K562 (cell line): ENCODE measurements at regions not wholly inside any gene's neighbourhood (a gene's known extent, or its start where the extent isn't known, plus 50 kb on each side); places are given as distances from the start of the nearest gene placed in this dataset.

ENCODE experiments used
- ATAC-seq: fragments of 200-7000 bp; cut with Tn5 transposase; 3 replicates; pipeline ENCODE4 v1.9.1; 2020; ENCODE audit warnings: moderate library complexity
- BruUV-seq: library from RNA; stranded (reverse); fragments of 400-500 nt; replicated peaks from 2 replicates; lab custom pipeline; 2021; lab: Mats Ljungman, UMichigan
- CTCF ChIA-PET: fragments of 300-600 bp; formaldehyde crosslinking; extraction: SDS; loops from one replicate; lab custom pipeline; 2021; ENCODE audit warnings: low intra/inter-chr PET ratio; lab: Yijun Ruan, JAX
- POLR2A ChIA-PET: fragments of 300-600, 350-650 bp; sonication (Branson Sonifier 250); formaldehyde crosslinking; extraction: SDS; loops from one replicate; lab custom pipeline; 2021; ENCODE audit warnings: antibody characterized with exemption, inconsistent platforms; lab: Yijun Ruan, JAX
- DNase-seq, 4 experiments: peaks; one replicate each; pipeline versions ENCODE4 v3.0.0 to v3.0.0-alpha.2; 2011 to 2018; ENCODE audit warnings: low spot score in 3 of 4, mixed read lengths in 3 of 4; ENCODE audit errors: extremely low read depth in 1 of 4
- FAIRE-seq: peaks from 2 replicates; lab custom pipeline; 2011; peaks lifted over from hg19 to GRCh38; lab: Jason Lieb, UNC
- H2AFZ ChIP-seq: 2 replicates; pipeline ENCODE4 v1.6.0; 2011; ENCODE audit warnings: low read depth, low read length, control low read depth, inconsistent platforms
- H3K27ac ChIP-seq: fragments of 200-600 bp; 3 replicates; pipeline ENCODE4 v1.8.0; 2011; ENCODE audit warnings: low read depth, mild to moderate bottlenecking, control low read depth, inconsistent platforms, low read length, moderate library complexity, mixed read lengths; ENCODE audit errors: extremely low read depth
- H3K27me3 ChIP-seq, 2 experiments: fragments of 300-600 bp in 1 of 2; 2 replicates in 1 of 2; 3 replicates in 1 of 2; pipeline versions ENCODE4 v1.6.0 to v1.8.0; 2011; ENCODE audit warnings: inconsistent platforms in 2 of 2, low read length in 2 of 2, mild to moderate bottlenecking in 1 of 2, mixed read lengths in 1 of 2, moderate library complexity in 1 of 2; ENCODE audit not compliant: control insufficient read depth in 2 of 2, insufficient read depth in 2 of 2
- H3K36me3 ChIP-seq: fragments of 300-600 bp; 3 replicates; pipeline ENCODE4 v1.8.0; 2011; ENCODE audit warnings: mild to moderate bottlenecking, low read length, inconsistent platforms; ENCODE audit not compliant: control insufficient read depth, insufficient read depth
- H3K4me1 ChIP-seq, 2 experiments: fragments of 200-600 bp in 1 of 2; replicated peaks in 1 of 2; 2 replicates in 1 of 2; 3 replicates in 1 of 2; pipeline versions ENCODE4 v1.5.1 to v1.8.0; 2011; ENCODE audit warnings: inconsistent platforms in 2 of 2, low read length in 2 of 2, mild to moderate bottlenecking in 1 of 2, mixed read lengths in 1 of 2, moderate library complexity in 1 of 2; ENCODE audit not compliant: control insufficient read depth in 2 of 2, insufficient read depth in 2 of 2
- H3K4me2 ChIP-seq: 2 replicates; pipeline ENCODE4 v1.6.1; 2011; ENCODE audit warnings: low read length, control low read depth, inconsistent platforms, mixed read lengths; ENCODE audit not compliant: insufficient read depth
- H3K4me3 ChIP-seq: fragments of 200-600 bp; sonication (generic), shearing (Covaris generic); 2 replicates; pipeline ENCODE4 v1.5.1; 2016; ENCODE audit warnings: control low read depth, inconsistent platforms
- H3K79me2 ChIP-seq: fragments of 200-600 bp; 3 replicates; pipeline ENCODE4 v1.8.0; 2011; ENCODE audit warnings: low read length, inconsistent platforms; ENCODE audit not compliant: control insufficient read depth, insufficient read depth
- H3K9ac ChIP-seq, 2 experiments: 2 replicates each; pipeline versions ENCODE4 v1.6.0 to v1.6.1; 2011; ENCODE audit warnings: low read depth in 2 of 2, low read length in 2 of 2, control low read depth in 1 of 2, inconsistent platforms in 1 of 2, mild to moderate bottlenecking in 1 of 2, mixed read lengths in 1 of 2; ENCODE audit not compliant: insufficient read depth in 1 of 2
- H3K9me1 ChIP-seq: one replicate; pipeline ENCODE4 v1.6.0; 2011; ENCODE audit warnings: inconsistent platforms, mild to moderate bottlenecking, low read length, moderate library complexity; ENCODE audit not compliant: control insufficient read depth, insufficient read depth
- H3K9me3 ChIP-seq: replicated peaks from 2 replicates; pipeline ENCODE4 v1.5.1; 2011; ENCODE audit warnings: low read depth, low read length, inconsistent platforms; ENCODE audit not compliant: control insufficient read depth, insufficient read depth
- H4K20me1 ChIP-seq: replicated peaks from 2 replicates; pipeline ENCODE4 v1.6.1; 2011; ENCODE audit warnings: low read length, inconsistent platforms, mixed read lengths; ENCODE audit not compliant: control insufficient read depth, insufficient read depth
- BRD4 ChIP-seq: fragments of 200-600 bp; sonication (generic); IDR thresholded peaks from 2 replicates; pipeline ENCODE4 v1.6.1; 2017; ENCODE audit warnings: inconsistent platforms
- CTBP1 ChIP-seq: fragments of 450-650 bp; IDR thresholded peaks from 2 replicates; pipeline ENCODE4 v1.6.1; 2016; ENCODE audit warnings: borderline replicate concordance
- DNMT1 ChIP-seq: fragments of 450-650 bp; IDR thresholded peaks from 2 replicates; pipeline ENCODE4 v1.6.1; 2016; ENCODE audit warnings: antibody characterized with exemption, mild to moderate bottlenecking
- FOSL1 ChIP-seq: fragments of 200-800 bp; sonication (Bioruptor generic); conservative IDR thresholded peaks from 2 replicates; pipeline ENCODE4 v1.6.1; 2016; ENCODE audit warnings: missing genetic modification characterization, missing compliant biosample characterization
- FOXP1 ChIP-seq: sonication (generic); formaldehyde crosslinking; IDR thresholded peaks from 2 replicates; pipeline ENCODE4 v1.8.0; 2022; ENCODE audit warnings: mild to moderate bottlenecking, missing genetic modification reagents
- HDAC3 ChIP-seq: fragments of 450-650 bp; IDR thresholded peaks from 2 replicates; pipeline ENCODE4 v1.6.1; 2018; ENCODE audit warnings: borderline replicate concordance, mild to moderate bottlenecking, moderate library complexity; ENCODE audit not compliant: partially characterized antibody
- KAT2B ChIP-seq: IDR thresholded peaks from one replicate; pipeline ENCODE4 v1.6.1; 2012; ENCODE audit warnings: low read depth, mild to moderate bottlenecking, control low read depth, inconsistent platforms, low read length, moderate library complexity
- MBD2 ChIP-seq: sonication (generic); IDR thresholded peaks from 2 replicates; pipeline ENCODE4 v1.6.1; 2016; ENCODE audit warnings: low read depth, borderline replicate concordance
- NCOA2 ChIP-seq, 2 experiments: fragments of 450-650 bp; IDR thresholded peaks; 2 replicates each; pipeline ENCODE4 v1.6.1; 2018; ENCODE audit warnings: mild to moderate bottlenecking in 2 of 2, moderate library complexity in 1 of 2; ENCODE audit not compliant: partially characterized antibody in 2 of 2
- NFATC3 ChIP-seq: fragments of 450-650 bp; IDR thresholded peaks from 2 replicates; pipeline ENCODE4 v1.6.1; 2017; ENCODE audit warnings: mild to moderate bottlenecking
- RUNX1 ChIP-seq: sonication (generic); IDR thresholded peaks from 2 replicates; pipeline ENCODE4 v1.6.1; 2016; ENCODE audit warnings: antibody characterized with exemption, low read depth
- TCF7L2 ChIP-seq: fragments of 150-350 bp; IDR thresholded peaks from 2 replicates; pipeline ENCODE4 v1.6.1; 2016; ENCODE audit warnings: low read depth, mild to moderate bottlenecking, low read length, moderate library complexity
- TEAD1 ChIP-seq, 2 experiments: fragments of 450-650 bp in 1 of 2; sonication (generic) in 1 of 2; formaldehyde crosslinking; IDR thresholded peaks; 2 replicates each; pipeline versions ENCODE4 v1.4.0 to v1.8.0; 2020 to 2022; ENCODE audit warnings: mild to moderate bottlenecking in 2 of 2, missing genetic modification reagents in 1 of 2
- ZNF41 ChIP-seq: fragments of 250-450 bp; sonication (Bioruptor Pico); conservative IDR thresholded peaks from 2 replicates; pipeline ENCODE4 v1.4.0; 2020; ENCODE audit warnings: mild to moderate bottlenecking
- WGBS: fragments of 100-300 bp; shearing (Covaris generic); methylation state at CpG from one replicate; pipeline ENCODE4 v1.1.6; 2016; ENCODE audit warnings: low coverage, mixed read lengths; ENCODE audit not compliant: insufficient coverage; ENCODE audit errors: missing lambda C conversion rate; 5-methylcytosine and 5-hydroxymethylcytosine counted together
- in situ Hi-C: fragments of 300-500 bp; cut with MboI; formaldehyde crosslinking; loops from 4 replicates; pipeline ENCODE4 v1.15.0; 2018; ENCODE audit warnings: inconsistent platforms, mixed read lengths
- intact Hi-C: fragments of 100-400 bp; cut with micrococcal nuclease; formaldehyde crosslinking; loops from 2 replicates; pipeline ENCODE4 v1.14.2; 2022
- TF ChIP-seq, protein P1 (sequence below): fragments of 450-650 bp; IDR thresholded peaks from 2 replicates; pipeline ENCODE4 v1.6.1; 2014; ENCODE audit warnings: low read depth, mild to moderate bottlenecking, moderate library complexity, borderline replicate concordance
- TF ChIP-seq, protein P2 (sequence below): fragments of 450-650 bp; conservative IDR thresholded peaks from 2 replicates; pipeline ENCODE4 v1.6.1; 2016; ENCODE audit warnings: missing genetic modification characterization, low read depth, mild to moderate bottlenecking, missing compliant biosample characterization, moderate library complexity
- TF ChIP-seq, protein P3 (sequence below): fragments of 450-650 bp; formaldehyde crosslinking; IDR thresholded peaks from 2 replicates; pipeline ENCODE4 v1.4.0; 2022; ENCODE audit warnings: mild to moderate bottlenecking, moderate library complexity
- TF ChIP-seq, protein P4 (sequence below): sonication (generic); formaldehyde crosslinking; IDR thresholded peaks from 2 replicates; pipeline ENCODE4 v1.8.1; 2023; ENCODE audit warnings: mild to moderate bottlenecking, missing genetic modification reagents

DNA sequence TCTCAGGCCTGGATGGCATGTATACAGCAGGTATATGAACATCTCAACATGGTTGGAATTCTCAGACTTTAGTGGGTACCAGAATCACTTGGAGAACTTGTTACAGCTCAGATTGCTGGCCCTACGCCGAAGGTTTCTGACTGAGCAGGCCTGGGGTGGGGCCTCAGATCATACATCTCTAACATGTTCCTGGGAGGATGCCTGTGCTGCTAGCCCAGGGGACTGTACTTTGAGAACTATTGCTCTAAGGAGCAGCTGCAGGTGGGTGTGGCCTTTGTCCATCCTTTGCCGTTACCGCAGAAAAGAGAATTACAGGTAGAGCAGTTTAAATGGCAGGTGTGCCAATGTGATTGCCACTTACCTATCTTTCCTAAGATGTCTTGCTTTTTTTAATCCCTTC lies 310.5 kb upstream of the JAG1 start (continued):
- TF ChIP-seq, protein P1, sequence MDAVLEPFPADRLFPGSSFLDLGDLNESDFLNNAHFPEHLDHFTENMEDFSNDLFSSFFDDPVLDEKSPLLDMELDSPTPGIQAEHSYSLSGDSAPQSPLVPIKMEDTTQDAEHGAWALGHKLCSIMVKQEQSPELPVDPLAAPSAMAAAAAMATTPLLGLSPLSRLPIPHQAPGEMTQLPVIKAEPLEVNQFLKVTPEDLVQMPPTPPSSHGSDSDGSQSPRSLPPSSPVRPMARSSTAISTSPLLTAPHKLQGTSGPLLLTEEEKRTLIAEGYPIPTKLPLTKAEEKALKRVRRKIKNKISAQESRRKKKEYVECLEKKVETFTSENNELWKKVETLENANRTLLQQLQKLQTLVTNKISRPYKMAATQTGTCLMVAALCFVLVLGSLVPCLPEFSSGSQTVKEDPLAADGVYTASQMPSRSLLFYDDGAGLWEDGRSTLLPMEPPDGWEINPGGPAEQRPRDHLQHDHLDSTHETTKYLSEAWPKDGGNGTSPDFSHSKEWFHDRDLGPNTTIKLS, result no peak

DNA sequence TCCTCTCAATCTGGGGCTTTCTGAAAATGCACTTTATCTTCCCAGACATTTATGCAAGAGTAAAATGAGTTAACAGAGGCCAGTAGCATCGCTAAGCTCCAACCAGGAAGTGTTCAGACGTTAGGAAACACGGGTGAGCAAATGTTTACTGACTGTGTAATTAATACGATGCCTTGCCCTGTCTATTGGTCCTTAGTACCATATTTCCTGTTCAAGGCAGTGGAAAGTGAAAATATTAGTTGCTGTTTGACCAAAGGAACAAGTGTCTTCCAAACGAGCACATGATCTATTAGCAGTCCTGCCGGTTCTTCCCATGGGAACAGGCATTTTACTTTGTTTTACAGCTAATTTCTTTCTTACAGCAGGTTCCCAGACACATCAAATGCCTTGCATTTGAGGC lies 311.1 kb upstream of the JAG1 start:
- 0% methylated on average over 6 of the region's 6 CpGs for WGBS
- H3K9me3 ChIP-seq, result no peaks in the 10 kb centered on the region
- no peak overlapping the region for H3K4me3 ChIP-seq
- ChIA-PET CTCF (no interaction called here), POLR2A (no interaction called here)
- no peaks in the 10 kb centered on the region for H3K27me3 ChIP-seq
- no peaks in the 10 kb centered on the region for H3K36me3 ChIP-seq
- intact Hi-C loops (no loop called here), in situ Hi-C loops (no loop called here)
- DNase-seq (no peak), FAIRE-seq (no peak), ATAC-seq (no peak)
- H3K9ac ChIP-seq, result no peak overlapping the region
- no peaks in the 10 kb centered on the region for H4K20me1 ChIP-seq
- no TSS peak for BruUV-seq
- H3K9me1 ChIP-seq, result no peaks in the 10 kb centered on the region
- H2AFZ ChIP-seq, result no peak overlapping the region
- no peak overlapping the region for H3K4me2 ChIP-seq
- no peaks in the 10 kb centered on the region for H3K79me2 ChIP-seq
- H3K27ac ChIP-seq, result no peak overlapping the region
- no peaks in the 10 kb centered on the region for H3K4me1 ChIP-seq
- no peak for TF ChIP-seq HDAC3
- TF ChIP-seq ZNF41, result no peak
- TF ChIP-seq NCOA2 (IDR thresholded peaks at IDR 0.05; ENCODE audit: partially characterized antibody in 2 of 2), result no peak
- TF ChIP-seq, protein P2, sequence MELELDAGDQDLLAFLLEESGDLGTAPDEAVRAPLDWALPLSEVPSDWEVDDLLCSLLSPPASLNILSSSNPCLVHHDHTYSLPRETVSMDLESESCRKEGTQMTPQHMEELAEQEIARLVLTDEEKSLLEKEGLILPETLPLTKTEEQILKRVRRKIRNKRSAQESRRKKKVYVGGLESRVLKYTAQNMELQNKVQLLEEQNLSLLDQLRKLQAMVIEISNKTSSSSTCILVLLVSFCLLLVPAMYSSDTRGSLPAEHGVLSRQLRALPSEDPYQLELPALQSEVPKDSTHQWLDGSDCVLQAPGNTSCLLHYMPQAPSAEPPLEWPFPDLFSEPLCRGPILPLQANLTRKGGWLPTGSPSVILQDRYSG (tag), result no peak
- TF ChIP-seq FOSL1 (tag), result no peak
- TF ChIP-seq BRD4, result no peak
- TF ChIP-seq DNMT1, result no peak
- no peak for TF ChIP-seq FOXP1 (CRISPR knock-in tag)
- no peak for TF ChIP-seq NFATC3
- TF ChIP-seq KAT2B, result no peak
- no peak for TF ChIP-seq CTBP1
- TF ChIP-seq, protein P3, sequence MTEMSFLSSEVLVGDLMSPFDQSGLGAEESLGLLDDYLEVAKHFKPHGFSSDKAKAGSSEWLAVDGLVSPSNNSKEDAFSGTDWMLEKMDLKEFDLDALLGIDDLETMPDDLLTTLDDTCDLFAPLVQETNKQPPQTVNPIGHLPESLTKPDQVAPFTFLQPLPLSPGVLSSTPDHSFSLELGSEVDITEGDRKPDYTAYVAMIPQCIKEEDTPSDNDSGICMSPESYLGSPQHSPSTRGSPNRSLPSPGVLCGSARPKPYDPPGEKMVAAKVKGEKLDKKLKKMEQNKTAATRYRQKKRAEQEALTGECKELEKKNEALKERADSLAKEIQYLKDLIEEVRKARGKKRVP, result no peak
- TF ChIP-seq RUNX1, result no peak
- TF ChIP-seq, protein P4, sequence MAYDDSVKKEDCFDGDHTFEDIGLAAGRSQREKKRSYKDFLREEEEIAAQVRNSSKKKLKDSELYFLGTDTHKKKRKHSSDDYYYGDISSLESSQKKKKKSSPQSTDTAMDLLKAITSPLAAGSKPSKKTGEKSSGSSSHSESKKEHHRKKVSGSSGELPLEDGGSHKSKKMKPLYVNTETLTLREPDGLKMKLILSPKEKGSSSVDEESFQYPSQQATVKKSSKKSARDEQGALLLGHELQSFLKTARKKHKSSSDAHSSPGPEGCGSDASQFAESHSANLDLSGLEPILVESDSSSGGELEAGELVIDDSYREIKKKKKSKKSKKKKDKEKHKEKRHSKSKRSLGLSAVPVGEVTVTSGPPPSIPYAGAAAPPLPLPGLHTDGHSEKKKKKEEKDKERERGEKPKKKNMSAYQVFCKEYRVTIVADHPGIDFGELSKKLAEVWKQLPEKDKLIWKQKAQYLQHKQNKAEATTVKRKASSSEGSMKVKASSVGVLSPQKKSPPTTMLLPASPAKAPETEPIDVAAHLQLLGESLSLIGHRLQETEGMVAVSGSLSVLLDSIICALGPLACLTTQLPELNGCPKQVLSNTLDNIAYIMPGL (CRISPR knock-in tag), result no peak
- TF ChIP-seq MBD2, result no peak
- no peak for TF ChIP-seq TEAD1 (CRISPR knock-in tag; IDR thresholded peaks at IDR 0.05)
- no peak for TF ChIP-seq TCF7L2
